PC-9 (cell line): ENCODE measurements at regions not wholly inside any gene's neighbourhood (a gene's known extent, or its start where the extent isn't known, plus 50 kb on each side); places are given as distances from the start of the nearest gene placed in this dataset.

Experiments
- BruUV-seq: library from RNA; stranded (reverse); fragments of 400-500 nt; replicated peaks from 2 replicates; lab custom pipeline; 2021; lab: Mats Ljungman, UMichigan
- CTCF ChIA-PET: fragments of 300-600 bp; sonication (Branson Sonifier 250); formaldehyde crosslinking; loops from one replicate; lab custom pipeline; 2022; ENCODE audit warnings: antibody characterized with exemption; lab: Charles Lee
- POLR2A ChIA-PET: fragments of 300-600 bp; sonication (Branson Sonifier 250); formaldehyde crosslinking; loops from one replicate; lab custom pipeline; 2022; ENCODE audit warnings: antibody characterized with exemption; ENCODE audit not compliant: unreplicated experiment; lab: Charles Lee
- DNase-seq, 2 experiments: peaks; one replicate each; pipeline versions ENCODE4 v3.0.0 to v3.0.0-alpha.2; 2015 to 2022; ENCODE audit warnings: mixed read lengths in 1 of 2
- H2AFZ ChIP-seq: fragments of 200-600 bp; sonication (generic); 2 replicates; pipeline ENCODE4 v1.8.1; 2017; ENCODE audit warnings: antibody characterized with exemption
- H3F3A ChIP-seq: fragments of 200-600 bp; sonication (generic); 2 replicates; pipeline ENCODE4 v1.8.1; 2017; ENCODE audit warnings: antibody characterized with exemption, mild to moderate bottlenecking, low read depth; ENCODE audit not compliant: insufficient read depth
- H3K27ac ChIP-seq: fragments of 200-600 bp; sonication (generic); 2 replicates; pipeline ENCODE4 v1.6.1; 2016; ENCODE audit warnings: mixed run types
- H3K27me3 ChIP-seq: fragments of 200-600 bp; sonication (generic); 2 replicates; pipeline ENCODE4 v1.6.1; 2016; ENCODE audit warnings: low read depth, mixed run types; ENCODE audit not compliant: insufficient read depth
- H3K36me3 ChIP-seq: fragments of 200-600 bp; sonication (generic); 2 replicates; pipeline ENCODE4 v1.6.1; 2016; ENCODE audit warnings: low read depth, mixed run types
- H3K4me1 ChIP-seq: fragments of 200-600 bp; sonication (generic); replicated peaks from 2 replicates; pipeline ENCODE4 v1.6.1; 2016; ENCODE audit warnings: mixed run types; ENCODE audit not compliant: insufficient read depth
- H3K4me2 ChIP-seq: fragments of 200-600 bp; sonication (generic); 2 replicates; pipeline ENCODE4 v1.6.1; 2017; ENCODE audit warnings: mixed run types
- H3K4me3 ChIP-seq: fragments of 200-600 bp; sonication (generic); 2 replicates; pipeline ENCODE4 v1.6.1; 2016; ENCODE audit warnings: mixed run types
- H3K79me2 ChIP-seq: fragments of 200-600 bp; sonication (generic); 2 replicates; pipeline ENCODE4 v1.6.1; 2017; ENCODE audit warnings: low read depth, mixed run types
- H3K9me2 ChIP-seq: fragments of 200-600 bp; sonication (generic); 2 replicates; pipeline ENCODE4 v1.8.1; 2017; ENCODE audit warnings: mild to moderate bottlenecking; ENCODE audit not compliant: insufficient read depth
- H3K9me3 ChIP-seq: fragments of 200-600 bp; sonication (generic); 2 replicates; pipeline ENCODE4 v1.8.1; 2016; ENCODE audit warnings: low read depth; ENCODE audit not compliant: insufficient read depth
- H4K20me1 ChIP-seq: fragments of 200-600 bp; sonication (generic); 2 replicates; pipeline ENCODE4 v1.8.1; 2017; ENCODE audit not compliant: insufficient read depth
- CTCF ChIP-seq: fragments of 200-600 bp; sonication (generic); conservative IDR thresholded peaks from 2 replicates; pipeline ENCODE4 v1.6.1; 2017; ENCODE audit warnings: mixed run types, antibody characterized with exemption, mild to moderate bottlenecking, moderate library complexity
- EZH2 ChIP-seq: fragments of 200-600 bp; sonication (generic); IDR thresholded peaks from 2 replicates; pipeline ENCODE4 v1.8.0; 2017; ENCODE audit warnings: antibody characterized with exemption, low read depth
- intact Hi-C: fragments of 100-400 bp; cut with micrococcal nuclease; formaldehyde crosslinking; loops from one replicate; pipeline ENCODE4 v1.10.0; 2022; ENCODE audit not compliant: unreplicated experiment

- 0 out of 2 replicates have a peak, but pooled peaks cover 6% of the 10 kb centered on the region for H3K27me3 ChIP-seq
- intact Hi-C loops, result no loop called here
- no peaks in the 10 kb centered on the region for H3F3A ChIP-seq
- ChIA-PET CTCF (no interaction called here), POLR2A (no interaction called here)
- H3K4me1 ChIP-seq, result no peaks in the 10 kb centered on the region
- TF ChIP-seq EZH2 (no peak), CTCF (no peak)
- H3K9me3 ChIP-seq, result no peaks in the 10 kb centered on the region
- no peak overlapping the region for H3K27ac ChIP-seq
- no peaks in the 10 kb centered on the region for H3K36me3 ChIP-seq
- H3K79me2 ChIP-seq, result no peaks in the 10 kb centered on the region
- no peak overlapping the region for H3K4me2 ChIP-seq
- H3K9me2 ChIP-seq, result no peaks in the 10 kb centered on the region
- BruUV-seq, result no TSS peak
- H2AFZ ChIP-seq, result no peak overlapping the region
- H3K4me3 ChIP-seq, result no peak overlapping the region
- DNase-seq, result no peak
- no peaks in the 10 kb centered on the region for H4K20me1 ChIP-seq
These were observed 337.7 kb downstream of the C12orf75 start for GRCh38 chr12:105667973-105668743.

GRCh38 chr12:105670672-105671071 is 340.2 kb downstream of the C12orf75 start:
- H3K4me3 ChIP-seq, result no peak overlapping the region
- ChIA-PET POLR2A (interaction anchor here (0.6 kb wide), 1 partner anchor 432 kb away, joined by 3 read pairs; no protein-coding TSS in a partner anchor), CTCF (no interaction called here)
- H2AFZ ChIP-seq, result no peak overlapping the region
- DNase-seq, result no peak
- BruUV-seq, result no TSS peak
- 0 out of 2 replicates have a peak, but pooled peaks cover 1% of the 10 kb centered on the region for H3K27me3 ChIP-seq
- H3K4me2 ChIP-seq, result no peak overlapping the region
- H3K79me2 ChIP-seq, result no peaks in the 10 kb centered on the region
- no peaks in the 10 kb centered on the region for H3F3A ChIP-seq
- no peak overlapping the region for H3K27ac ChIP-seq
- no peaks in the 10 kb centered on the region for H3K9me2 ChIP-seq
- no peak for TF ChIP-seq CTCF
- no peak for TF ChIP-seq EZH2
- H4K20me1 ChIP-seq, result no peaks in the 10 kb centered on the region
- H3K9me3 ChIP-seq, result no peaks in the 10 kb centered on the region
- H3K36me3 ChIP-seq, result no peaks in the 10 kb centered on the region
- intact Hi-C loops, result no loop called here
- H3K4me1 ChIP-seq, result no peaks in the 10 kb centered on the region

- DNase-seq, result no peak
- Histone ChIP-seq H3K9me3 (no peaks in the 10 kb centered on the region), H3F3A (no peaks in the 10 kb centered on the region), H3K4me2 (no peak overlapping the region), H3K9me2 (no peaks in the 10 kb centered on the region), H2AFZ (no peak overlapping the region), H3K79me2 (no peaks in the 10 kb centered on the region), H4K20me1 (no peaks in the 10 kb centered on the region), H3K27me3 (no peaks in the 10 kb centered on the region), H3K4me1 (no peaks in the 10 kb centered on the region), H3K27ac (no peak overlapping the region), H3K36me3 (no peaks in the 10 kb centered on the region), H3K4me3 (no peak overlapping the region)
- CTCF ChIA-PET, result no interaction called here
- no TSS peak for BruUV-seq
- TF ChIP-seq EZH2 (no peak), CTCF (no peak)
- intact Hi-C loops, result no loop called here
- POLR2A ChIA-PET, result no interaction called here
These were observed 341.2 kb downstream of the C12orf75 start for GRCh38 chr12:105671720-105672119.
